ENCODE measurements at regions not wholly inside any gene's neighbourhood (a gene's known extent, or its start where the extent isn't known, plus 50 kb on each side); places are given as distances from the start of the nearest gene placed in this dataset.

GRCh38 chr18:43876748-43877147 is 599.5 kb upstream of the SYT4 start:
- DNase-seq: no peak

- no peak for DNase-seq
These were observed 600.5 kb upstream of the SYT4 start for GRCh38 chr18:43877616-43878321.

GRCh38 chr18:43879415-43879814 is 602.1 kb upstream of the SYT4 start:
- DNase-seq: no peak

- DNase-seq: no peak
These were observed 605.2 kb upstream of the SYT4 start for GRCh38 chr18:43882358-43883055.

- no peak for DNase-seq
These were observed 606.6 kb upstream of the SYT4 start for GRCh38 chr18:43883886-43884285.

- no peak for DNase-seq
These were observed 609.1 kb upstream of the SYT4 start for GRCh38 chr18:43886341-43886740.

- DNase-seq: no peak
These were observed 610.2 kb upstream of the SYT4 start for GRCh38 chr18:43887491-43887890.

GRCh38 chr18:43888598-43888997 is 611.3 kb upstream of the SYT4 start:
- DNase-seq: no peak

GRCh38 chr18:43893001-43893637 is 615.8 kb upstream of the SYT4 start:
- DNase-seq: no peak

GRCh38 chr18:43904209-43904837 is 627.0 kb upstream of the SYT4 start:
- no peak for DNase-seq

- no peak for DNase-seq
These were observed 636.7 kb upstream of the SYT4 start for GRCh38 chr18:43914018-43914417.

- DNase-seq: no peak
These were observed 639.7 kb upstream of the SYT4 start for GRCh38 chr18:43916984-43917383.

GRCh38 chr18:43917520-43917919 is 640.2 kb upstream of the SYT4 start:
- DNase-seq: no peak

- no peak for DNase-seq
These were observed 642.3 kb upstream of the SYT4 start for GRCh38 chr18:43919551-43919950.

GRCh38 chr18:43931439-43931838 is 654.1 kb upstream of the SYT4 start:
- no peak for DNase-seq

GRCh38 chr18:43932140-43932539 is 654.9 kb upstream of the SYT4 start:
- no peak for DNase-seq

- no peak for DNase-seq
These were observed 655.9 kb upstream of the SYT4 start for GRCh38 chr18:43933177-43933576.

- DNase-seq: no peak
These were observed 657.0 kb upstream of the SYT4 start for GRCh38 chr18:43934322-43934721.

- no peak for DNase-seq
These were observed 657.6 kb upstream of the SYT4 start for GRCh38 chr18:43934781-43935471.

- no peak for DNase-seq
These were observed 658.9 kb upstream of the SYT4 start for GRCh38 chr18:43936176-43936575.

- no peak for DNase-seq
These were observed 672.0 kb upstream of the SYT4 start for GRCh38 chr18:43949291-43949690.

- no peak for DNase-seq
These were observed 672.8 kb upstream of the SYT4 start for GRCh38 chr18:43950062-43950461.
